NCI-H2081 treated with DMSO at 0.1 percent for 48 hours (cell line): ENCODE measurements at regions not wholly inside any gene's neighbourhood (a gene's known extent, or its start where the extent isn't known, plus 50 kb on each side); places are given as distances from the start of the nearest gene placed in this dataset.
"Not testable (repeated sequence)": the region's sequence is repeated elsewhere in the genome, so short reads cannot be mapped to it uniquely, and the experiment has no call there.

Source experiments
- DNase-seq: peaks from one replicate; lab custom pipeline; 2025; lab: John Stamatoyannopoulos, UW

DNA sequence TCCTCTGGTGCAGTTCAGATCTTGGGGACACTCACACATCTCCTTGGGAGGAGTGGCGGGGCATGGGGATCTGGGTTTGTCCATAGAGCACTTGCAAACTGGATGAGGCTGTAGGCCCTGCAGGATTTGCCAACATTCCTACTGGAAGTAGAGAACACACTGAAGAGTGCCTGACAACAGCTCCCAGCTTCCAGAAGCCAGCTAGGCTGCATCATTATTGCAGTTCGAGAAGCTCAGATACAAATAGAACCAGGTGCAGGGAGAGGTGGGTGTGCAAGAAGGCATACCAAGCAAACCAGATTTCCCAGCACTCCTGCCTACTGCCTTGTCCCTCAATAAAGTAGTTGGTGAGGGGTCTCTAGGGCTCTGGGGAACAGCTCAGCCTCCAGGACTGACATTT lies 52.5 kb downstream of the RHOB start:
- DNase-seq: no peak

DNA sequence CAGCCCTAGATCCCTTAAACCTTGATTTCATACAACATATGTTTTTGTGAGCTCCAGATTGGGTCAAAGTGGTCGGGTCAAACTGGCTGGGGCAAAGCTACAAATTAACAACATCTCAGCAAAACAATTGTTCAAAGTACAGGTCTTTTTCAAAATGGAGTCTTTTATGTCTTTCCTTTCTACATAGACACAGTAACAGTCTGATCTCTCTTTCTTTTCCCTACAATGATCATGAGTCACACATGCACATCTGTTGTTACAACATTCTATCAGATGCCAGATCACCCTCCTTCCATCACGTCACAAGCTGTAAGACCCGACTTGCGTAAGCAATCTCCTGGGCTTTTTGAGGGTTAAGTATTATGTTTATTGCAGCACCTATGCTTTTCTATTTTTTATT lies 55.1 kb downstream of the RHOB start:
- no peak for DNase-seq

DNA sequence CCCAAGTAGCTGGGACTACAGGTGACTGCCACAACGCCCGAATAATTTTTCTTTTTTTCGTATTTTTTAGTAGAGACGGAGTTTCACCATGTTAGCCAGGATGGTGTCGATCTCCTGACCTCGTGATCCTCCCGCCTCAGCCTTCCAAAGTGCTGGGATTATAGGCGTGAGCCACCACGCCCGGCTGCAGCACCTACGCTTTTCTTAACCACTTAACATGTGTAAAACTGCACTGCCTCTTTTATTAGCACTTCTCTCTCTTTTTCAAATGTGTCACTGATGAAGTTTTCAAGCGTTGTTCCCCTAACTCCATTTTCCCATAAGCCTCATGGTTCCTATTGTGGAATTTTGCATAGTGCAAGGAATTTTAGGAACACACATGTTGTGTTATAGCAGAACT lies 55.6 kb downstream of the RHOB start:
- not testable (repeated sequence) for DNase-seq

DNA sequence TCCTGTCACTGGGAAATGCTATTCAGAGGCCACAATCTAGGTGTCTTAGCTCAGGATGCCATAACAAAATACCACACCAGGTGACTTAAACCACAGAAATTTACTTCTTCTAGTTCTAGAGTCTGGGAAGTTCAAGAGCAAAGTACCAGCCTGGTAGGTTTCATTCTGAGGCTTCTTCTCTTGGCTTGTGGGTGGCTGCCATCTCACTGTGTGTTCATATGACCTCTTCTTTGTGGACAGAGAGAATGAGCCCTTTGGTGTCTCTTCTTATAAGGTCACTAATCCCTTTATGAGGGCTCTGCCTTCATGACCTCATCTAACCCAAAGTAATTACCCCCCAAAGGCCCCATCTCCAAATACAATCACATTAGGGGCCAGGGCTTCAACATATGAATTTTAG lies 57.3 kb downstream of the RHOB start:
- no peak for DNase-seq

DNA sequence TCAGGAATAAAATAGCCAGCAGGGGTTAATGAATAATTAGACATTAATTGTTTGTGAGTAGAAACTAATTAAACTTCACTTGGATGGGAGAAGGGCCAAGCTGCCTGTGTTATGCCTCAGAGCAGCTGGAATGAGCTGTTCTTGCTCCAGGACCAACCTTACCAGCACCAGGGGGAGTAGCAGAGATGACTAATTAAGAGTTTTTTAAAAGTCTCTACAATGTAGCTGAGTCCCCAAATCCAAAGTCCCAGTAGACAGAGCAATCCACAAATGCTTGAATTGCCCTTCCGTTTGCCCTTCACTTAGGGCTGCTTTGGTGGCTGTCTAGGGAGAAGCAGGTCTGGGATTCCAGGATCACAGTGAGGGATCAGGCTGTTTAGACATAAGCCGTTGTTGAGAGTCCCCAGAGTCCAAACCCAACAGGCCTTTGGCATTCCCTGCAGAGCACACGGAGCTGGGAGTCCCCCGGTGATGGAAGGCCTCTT lies 59.4 kb downstream of the RHOB start:
- DNase-seq: no peak

DNA sequence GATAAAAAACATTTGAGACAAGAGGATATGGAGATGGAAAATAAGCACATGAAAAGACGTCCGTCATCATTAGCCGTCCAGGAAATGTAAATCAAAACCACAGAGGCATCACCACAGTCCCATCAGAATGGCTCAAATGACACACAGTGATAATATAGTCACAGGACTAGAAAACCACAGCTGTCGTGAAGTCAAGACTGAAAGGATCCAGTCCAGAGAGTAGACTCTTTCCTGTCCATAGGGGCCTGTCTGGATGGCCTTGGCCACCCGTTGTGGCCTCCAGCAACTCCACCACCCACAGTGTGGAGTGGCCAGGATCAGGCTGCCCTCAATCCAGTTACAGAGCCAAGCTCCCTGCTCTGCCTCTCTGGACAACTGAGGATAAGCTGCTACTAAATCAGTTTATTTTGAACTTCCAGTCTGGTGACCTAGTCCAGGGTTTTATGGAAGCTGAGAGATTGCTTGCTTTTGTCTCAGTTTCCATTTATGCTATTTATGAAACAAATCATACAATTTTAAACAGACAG lies 60.4 kb downstream of the RHOB start:
- DNase-seq: no peak

DNA sequence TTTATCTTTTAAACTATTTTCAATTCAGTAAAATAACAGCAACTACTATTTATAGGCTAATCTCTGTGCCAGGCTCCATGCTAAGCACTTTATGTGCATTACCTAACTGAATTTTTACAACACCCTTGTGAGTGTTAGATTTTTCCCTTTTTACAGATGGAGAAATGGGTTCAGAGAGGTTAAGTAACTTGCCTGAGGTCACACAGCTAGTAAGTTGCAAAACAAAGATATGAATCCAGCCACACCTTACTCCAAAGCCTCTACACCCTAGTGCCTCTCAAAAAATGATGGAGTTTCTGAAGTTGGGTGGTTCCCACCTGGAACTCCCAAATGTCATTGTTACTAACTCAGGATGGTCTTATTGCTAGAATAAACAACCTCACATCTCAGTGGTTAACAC lies 60.8 kb downstream of the RHOB start:
- DNase-seq: no peak

DNA sequence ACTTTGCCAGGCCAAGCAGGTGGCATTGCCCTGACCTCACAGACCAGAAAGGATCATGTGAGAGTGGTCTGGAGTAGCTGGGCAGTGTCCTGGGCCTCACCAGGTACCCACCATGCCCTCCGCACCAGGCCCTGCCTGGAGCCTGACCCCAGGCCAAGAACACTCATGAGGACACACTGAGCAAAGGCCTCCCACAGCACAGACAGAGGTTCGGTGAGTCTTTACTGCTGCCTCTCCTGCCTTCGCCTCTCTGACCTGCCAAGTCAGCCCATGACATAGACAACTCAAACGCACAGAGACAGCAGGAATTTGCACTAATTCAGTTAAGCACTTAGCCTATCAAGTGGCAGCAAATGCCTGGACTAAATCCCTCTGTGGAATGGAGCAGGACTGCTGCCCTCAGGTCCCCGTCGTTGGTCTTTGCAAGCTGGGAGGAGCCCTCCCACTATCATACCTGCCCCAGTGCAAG lies 62.5 kb downstream of the RHOB start:
- DNase-seq: no peak

DNA sequence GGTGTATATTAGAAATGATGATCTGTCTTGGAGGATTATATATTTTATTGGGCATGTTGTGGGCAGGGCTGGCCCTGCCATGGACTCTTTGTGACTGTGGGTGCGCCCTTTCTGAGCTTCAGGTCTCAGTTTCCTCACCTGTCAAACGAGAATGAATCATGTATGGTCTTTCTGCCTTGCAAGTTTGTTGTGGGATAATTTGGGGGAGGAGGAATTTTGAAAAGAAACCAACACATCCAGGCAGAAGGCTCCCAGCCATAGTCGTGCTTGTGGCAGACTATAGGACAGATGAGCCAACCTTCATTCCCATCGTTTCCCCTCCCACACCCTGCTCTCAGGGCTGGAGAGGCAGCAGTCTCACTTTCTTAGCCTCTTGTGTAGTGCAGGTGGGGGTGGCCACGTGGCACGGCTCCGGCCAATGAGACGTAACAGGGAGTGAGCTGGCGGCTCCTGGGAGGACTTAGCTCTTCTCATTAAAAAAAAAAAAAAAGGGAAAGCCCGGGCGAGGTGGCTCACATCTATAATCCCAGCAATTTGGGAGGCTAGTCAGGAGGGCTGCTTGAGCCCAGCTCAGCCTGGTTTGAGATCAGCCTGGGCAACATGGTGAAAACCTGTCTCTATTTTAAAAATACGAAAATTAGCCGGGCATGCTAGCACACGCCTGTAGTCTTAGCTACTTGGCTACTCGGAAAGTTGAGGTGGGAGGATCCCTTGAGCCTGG lies 63.1 kb downstream of the RHOB start:
- no peak for DNase-seq

DNA sequence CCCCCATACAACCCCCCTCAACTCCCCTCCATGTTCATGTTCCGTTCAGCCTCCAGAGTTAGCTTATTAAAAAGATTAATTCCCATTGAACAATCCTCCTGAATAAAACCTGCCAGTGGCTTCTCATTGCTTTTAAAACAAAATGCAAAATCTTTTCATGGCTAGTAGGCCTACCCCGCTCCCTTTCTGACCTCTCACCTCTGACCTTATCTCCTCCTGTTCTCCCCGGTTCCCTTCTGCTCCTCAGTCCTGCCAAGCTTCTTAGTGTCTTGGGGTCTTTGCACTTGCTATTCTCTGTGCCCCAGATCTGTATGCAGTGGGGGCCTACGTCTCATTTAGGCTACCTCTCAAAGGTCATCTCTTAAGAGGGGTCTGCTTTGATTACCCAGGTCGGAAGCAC lies 64.3 kb downstream of the RHOB start:
- no peak for DNase-seq

DNA sequence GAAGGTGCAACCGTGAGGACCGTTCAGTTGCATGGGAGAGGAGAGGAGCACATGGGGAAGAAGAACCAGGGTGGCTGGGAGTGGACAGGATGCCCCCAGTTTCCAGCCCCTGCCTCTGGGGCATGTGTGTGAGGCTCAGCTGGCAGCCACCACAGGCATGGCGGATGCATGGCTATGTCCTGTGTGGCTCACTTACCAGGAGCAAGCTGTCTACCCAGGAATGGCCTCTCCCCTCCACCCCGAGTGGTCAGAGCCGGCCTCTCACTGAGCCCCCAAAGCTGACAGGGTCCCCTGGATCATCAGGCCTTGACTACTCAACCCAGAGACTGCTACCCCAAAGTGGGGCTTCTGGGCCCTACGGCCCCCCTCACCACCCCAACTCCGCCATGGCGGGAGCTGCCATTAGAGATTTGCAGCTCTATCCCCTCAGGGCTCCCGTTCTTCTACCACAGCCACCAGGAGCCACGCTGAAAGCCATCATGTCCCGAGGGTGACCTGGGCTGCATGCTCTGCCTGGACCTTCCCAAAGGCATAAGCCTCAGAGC lies 65.3 kb downstream of the RHOB start:
- DNase-seq: no peak

DNA sequence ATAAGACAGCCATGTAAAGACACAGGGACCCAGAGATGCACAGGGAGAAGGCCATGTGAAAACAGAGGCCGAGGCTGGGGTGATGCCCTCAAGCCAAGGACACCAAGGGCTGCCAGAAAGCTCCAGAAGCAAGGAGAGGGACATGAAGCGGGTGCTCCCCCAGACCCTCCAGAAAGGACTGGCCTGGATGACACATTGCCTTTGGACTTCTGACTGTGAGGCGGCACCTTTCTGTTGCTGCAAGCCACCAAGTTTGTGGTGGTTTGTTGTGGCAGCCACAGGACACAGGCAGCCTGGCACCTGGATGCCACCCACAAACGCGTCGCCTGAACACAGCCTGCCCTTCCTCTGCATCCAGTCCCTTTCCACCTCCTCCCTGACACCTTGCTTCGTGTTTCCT lies 67.1 kb downstream of the RHOB start:
- DNase-seq: no peak

DNA sequence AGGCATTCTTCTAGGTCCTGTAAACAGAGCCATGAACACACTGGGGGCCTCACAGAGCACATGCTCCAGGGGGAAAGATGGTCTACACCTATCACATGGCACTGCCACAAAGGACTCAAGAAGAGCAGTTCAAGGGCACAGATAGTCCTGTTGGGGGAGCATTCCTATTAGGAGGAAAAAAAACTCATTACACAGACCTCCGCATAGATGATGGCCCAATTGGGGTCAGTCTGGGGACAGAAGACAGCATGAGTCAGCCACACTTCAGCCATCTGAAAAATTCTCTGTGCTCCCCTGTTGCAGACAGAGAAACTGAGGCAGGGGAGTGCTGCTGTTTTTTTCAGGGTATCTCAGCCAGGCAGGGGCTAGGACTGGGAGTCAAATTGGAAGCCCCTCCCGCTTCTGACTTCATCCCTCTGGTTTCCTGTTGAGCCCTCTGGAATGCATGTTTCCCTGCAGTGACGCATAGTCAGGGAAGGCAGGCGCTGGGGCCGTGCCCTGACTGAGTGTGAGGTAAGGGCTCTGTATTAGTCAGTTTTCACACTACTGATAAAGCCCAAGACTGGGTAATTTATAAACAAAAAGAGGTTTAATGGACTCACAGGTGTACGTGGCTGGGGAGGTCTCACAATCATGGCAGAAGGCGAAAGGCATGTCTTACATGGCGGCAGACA lies 67.9 kb downstream of the RHOB start:
- DNase-seq: no peak

DNA sequence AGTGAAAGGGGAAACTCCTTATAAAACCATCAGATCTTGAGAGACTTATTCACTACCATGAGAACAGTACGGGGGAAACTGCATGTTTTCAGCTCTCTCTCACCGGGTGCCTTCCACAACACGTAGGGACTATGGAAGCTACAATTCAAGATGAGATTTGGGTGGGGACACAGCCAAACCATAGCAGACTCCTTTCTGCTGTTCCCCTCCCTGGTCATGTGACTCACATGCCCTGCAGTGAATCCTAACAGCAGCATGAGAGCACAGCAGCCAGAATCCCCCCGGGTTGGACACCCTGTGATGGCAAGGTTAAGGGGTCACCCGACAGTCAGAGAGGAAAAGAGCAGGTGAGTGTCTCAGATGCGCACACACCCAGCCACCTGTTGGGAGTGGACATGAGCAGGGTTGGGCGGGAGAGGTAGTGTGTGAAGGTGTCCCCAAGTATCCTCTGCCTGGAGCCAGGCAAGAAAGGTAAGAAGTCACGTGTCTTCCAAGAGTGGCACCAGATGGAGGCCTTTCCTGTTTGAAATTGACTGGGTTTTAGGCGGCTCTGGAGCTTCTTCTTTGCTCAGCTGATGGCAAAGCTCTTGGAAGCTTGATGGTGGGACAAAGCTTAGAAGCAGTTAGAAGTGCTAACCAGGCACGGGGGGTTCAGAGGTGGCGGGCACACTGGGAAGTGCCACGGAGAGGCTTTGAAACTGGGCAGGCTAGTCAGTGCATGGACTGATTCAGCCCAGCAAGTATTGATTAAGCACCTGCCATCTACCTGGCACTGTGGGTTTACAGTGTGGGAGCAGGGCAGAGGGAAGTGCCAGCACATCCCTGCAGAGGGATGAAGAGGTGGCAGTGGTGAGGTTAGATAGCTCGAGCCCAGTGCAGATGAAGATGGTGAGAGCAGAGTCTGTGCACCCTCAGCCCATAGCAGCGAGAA lies 68.7 kb downstream of the RHOB start:
- no peak for DNase-seq

DNA sequence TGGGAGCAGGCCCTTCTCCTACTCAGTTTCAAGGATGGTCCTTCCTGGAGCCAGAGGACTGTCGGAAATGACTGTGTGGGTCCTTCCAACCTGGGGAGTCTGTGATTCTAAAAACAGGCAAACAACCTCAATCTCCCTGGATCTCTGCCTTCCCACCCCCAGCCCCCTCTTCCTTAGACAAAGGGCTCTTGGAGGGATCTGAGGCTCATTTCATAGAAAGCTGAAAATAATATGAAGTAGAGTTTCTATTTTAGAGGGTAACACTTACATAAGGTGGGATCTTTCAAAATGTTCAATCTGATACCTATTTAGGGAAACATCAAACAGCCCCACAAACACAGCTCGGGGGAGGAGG lies 69.4 kb downstream of the RHOB start:
- DNase-seq: no peak

DNA sequence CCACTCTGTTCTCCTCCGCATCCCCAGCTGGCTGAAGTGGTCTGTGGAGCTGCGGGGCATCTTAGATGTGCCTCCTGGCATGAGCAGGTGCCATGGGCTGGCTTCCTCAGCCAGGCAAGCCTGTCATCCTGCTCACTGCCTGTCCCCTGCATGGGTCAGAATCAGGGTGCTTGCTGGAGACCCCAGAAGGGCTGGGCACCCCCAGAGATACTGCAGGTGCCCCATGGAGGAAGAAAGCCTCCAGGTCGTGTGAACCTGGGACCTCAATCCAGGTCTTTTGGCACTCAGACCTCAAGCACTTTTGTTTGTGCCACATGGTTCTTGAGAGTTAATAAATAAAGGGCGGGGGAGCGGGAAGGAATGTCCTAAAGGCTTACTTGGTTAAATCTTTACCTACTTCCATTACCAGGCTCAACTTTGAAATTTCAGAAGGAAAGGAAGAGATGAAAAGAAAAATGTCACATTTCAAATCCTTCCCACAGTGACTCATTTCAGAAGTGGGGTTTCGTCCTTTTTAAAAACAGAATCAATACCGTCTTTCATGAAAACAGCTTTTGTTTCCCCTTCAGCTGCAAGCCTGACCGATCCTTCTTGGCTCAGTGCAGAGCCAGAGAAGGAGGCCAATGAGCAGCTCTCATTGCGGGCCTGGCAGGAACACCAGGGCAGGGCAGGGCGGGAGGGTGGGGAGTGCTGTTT lies 69.9 kb downstream of the RHOB start:
- no peak for DNase-seq

DNA sequence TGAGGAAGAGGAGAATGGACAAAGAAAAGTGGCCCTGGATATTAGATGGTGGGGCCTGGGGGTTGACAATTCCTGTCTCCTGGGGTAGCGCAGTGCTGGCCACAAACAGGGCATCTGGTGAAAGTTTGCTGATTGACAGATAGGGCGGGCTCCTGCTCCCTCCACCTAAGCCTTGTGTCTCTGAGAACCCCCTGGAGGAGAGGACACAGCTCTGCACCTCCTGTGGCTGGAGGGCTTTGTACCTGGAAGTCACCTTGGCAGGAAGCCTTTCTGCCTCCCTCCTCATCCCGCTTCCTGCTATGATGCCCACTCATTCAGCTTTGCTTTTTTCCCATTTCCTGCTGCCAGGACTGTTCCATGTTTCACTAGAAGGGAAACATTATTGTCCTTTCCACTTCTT lies 72.4 kb downstream of the RHOB start:
- no peak for DNase-seq

DNA sequence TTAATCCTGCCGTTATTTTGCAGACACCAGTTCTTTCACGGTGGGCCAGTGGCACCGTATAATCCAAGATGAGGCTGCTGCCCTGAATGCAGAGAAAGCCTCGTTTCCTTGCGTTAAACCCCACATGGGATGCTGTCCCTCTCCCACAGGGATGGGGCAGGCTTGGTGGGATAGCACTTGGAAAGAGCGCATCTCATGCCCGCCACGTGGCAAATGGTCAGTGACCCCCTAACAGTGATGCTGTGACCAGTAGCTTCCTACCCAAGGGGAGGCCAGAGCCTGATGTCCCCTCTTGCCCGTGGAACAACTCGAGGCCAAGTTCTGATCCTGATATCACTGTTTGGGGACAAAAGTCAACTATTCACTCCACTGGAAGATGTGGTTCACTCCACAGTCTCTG lies 73.3 kb downstream of the RHOB start:
- DNase-seq: no peak

DNA sequence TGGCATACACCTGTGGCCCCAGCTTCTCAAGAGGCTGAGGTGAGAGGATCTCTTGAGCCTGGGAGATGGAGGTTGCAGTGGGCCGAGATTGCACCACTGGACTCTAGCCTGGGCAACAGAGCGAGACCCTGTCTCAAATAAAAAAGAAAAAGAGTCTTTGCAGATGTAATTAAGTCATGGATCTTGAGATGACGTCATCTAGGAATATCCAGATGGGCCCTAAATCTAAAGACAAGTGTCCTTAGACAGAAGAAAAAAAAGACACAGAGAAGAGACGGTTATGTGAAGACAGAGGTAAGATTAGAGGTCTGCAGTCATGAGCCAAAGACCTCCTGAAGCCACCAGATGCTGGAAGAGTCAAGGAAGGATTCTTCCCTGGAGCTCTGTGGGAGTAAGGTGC lies 74.3 kb downstream of the RHOB start:
- no peak for DNase-seq

DNA sequence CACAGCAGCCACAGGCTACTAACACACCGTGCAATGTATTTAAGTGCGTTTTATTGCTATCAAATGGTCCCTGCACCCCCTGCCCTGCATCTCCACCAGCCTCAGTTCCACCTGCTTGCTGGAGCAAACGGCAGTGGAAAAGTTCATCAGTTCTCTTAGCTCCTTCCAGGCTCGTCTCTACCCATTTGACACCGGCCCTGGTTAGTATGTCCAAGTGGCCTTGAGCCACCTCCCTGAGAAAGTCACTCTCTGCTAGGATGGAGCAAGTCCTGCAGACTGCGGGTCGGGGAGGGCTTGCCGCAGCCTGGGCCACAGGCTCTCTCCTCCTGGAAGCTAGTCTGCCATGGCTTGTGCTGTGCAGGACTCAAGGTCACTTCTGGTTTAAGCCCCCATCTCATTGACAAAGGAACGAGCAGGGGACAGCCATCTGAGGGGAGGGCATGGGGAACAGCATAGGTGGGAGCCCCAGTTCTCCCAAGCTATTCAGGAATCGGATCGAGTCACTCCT lies 74.9 kb downstream of the RHOB start:
- DNase-seq: no peak

DNA sequence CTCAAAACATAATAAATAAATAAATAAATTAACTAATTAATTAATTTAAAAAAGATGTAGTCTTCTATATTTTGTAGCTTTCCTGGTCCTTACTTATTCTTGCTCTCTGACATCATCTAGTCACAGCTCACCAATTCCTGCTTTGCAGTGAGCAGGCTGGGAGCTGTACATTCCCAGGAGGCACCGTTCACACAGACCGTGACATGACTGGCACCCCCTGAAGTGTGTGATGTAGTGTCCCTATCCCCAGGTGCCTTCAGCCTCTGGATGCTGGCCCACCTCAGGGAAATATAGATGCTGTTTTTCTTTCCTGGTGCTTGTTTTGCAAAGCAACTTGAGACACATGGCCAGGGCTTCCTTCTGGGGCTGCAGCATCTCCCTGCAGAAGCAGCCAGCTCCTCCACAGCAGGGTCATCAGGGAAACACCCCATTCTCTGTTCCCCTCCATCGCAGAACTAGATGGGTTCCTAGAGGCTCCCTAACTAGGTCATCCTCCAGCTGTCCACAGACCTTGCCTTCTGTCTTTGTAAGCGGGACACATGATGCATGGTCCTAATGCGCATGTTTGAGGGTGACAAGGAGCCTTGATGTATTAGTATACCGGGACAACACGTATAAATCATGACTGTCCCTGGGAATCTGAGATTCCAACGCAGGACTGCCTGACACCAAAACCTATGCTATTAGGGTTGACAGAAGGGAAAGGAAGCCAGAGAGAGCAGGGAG lies 76.4 kb downstream of the RHOB start:
- no peak for DNase-seq
